H9 (cell line): ENCODE measurements at regions not wholly inside any gene's neighbourhood (a gene's known extent, or its start where the extent isn't known, plus 50 kb on each side); places are given as distances from the start of the nearest gene placed in this dataset.

Experiments
- DNase-seq: peaks from one replicate; pipeline ENCODE4 v3.0.0-alpha.2; 2017
- H2AFZ ChIP-seq: one replicate; pipeline ENCODE4 v1.6.1; 2013; ENCODE audit warnings: mild to moderate bottlenecking, low read length, control low read depth, moderate library complexity
- H2AK5ac ChIP-seq: 2 replicates; pipeline ENCODE4 v1.6.1; 2013; ENCODE audit warnings: low read length, control low read depth, mixed read lengths; ENCODE audit not compliant: insufficient read length
- H2BK120ac ChIP-seq: one replicate; pipeline ENCODE4 v1.6.1; 2013; ENCODE audit warnings: low read depth, mild to moderate bottlenecking, low read length, control low read depth, inconsistent platforms; ENCODE audit not compliant: poor library complexity, severe bottlenecking
- H2BK12ac ChIP-seq: 2 replicates; pipeline ENCODE4 v1.6.1; 2013; ENCODE audit warnings: low read length, control low read depth, mixed read lengths, low read depth; ENCODE audit not compliant: insufficient read length
- H2BK15ac ChIP-seq: 2 replicates; pipeline ENCODE4 v1.6.1; 2013; ENCODE audit warnings: low read depth, low read length, control low read depth
- H2BK20ac ChIP-seq: one replicate; pipeline ENCODE4 v1.6.1; 2013; ENCODE audit warnings: low read depth, mild to moderate bottlenecking, low read length, control low read depth, inconsistent platforms; ENCODE audit not compliant: poor library complexity, severe bottlenecking
- H2BK5ac ChIP-seq: 2 replicates; pipeline ENCODE4 v1.6.1; 2013; ENCODE audit warnings: low read length, control low read depth, mixed read lengths; ENCODE audit not compliant: insufficient read length
- H3K14ac ChIP-seq: 2 replicates; pipeline ENCODE4 v1.6.1; 2013; ENCODE audit warnings: low read length, control low read depth; ENCODE audit not compliant: insufficient read depth
- H3K18ac ChIP-seq: 2 replicates; pipeline ENCODE4 v1.6.1; 2013; ENCODE audit warnings: low read depth, mild to moderate bottlenecking, mixed read lengths, low read length, control low read depth; ENCODE audit not compliant: insufficient read length
- H3K23ac ChIP-seq: 2 replicates; pipeline ENCODE4 v1.6.1; 2013; ENCODE audit warnings: low read length, control low read depth, mixed read lengths, low read depth; ENCODE audit not compliant: insufficient read length
- H3K23me2 ChIP-seq: 2 replicates; pipeline ENCODE4 v1.6.1; 2013; ENCODE audit warnings: low read depth, mild to moderate bottlenecking, mixed read lengths, low read length, control low read depth; ENCODE audit not compliant: insufficient read length, poor library complexity, severe bottlenecking
- H3K27ac ChIP-seq: 2 replicates; pipeline ENCODE4 v1.5.1; 2013; ENCODE audit warnings: low read length, control low read depth, mixed read lengths, low read depth; ENCODE audit not compliant: insufficient read length
- H3K27me3 ChIP-seq: 2 replicates; pipeline ENCODE4 v1.6.1; 2013; ENCODE audit warnings: low read length, control low read depth, inconsistent platforms; ENCODE audit not compliant: insufficient read depth
- H3K4ac ChIP-seq: 2 replicates; pipeline ENCODE4 v1.6.1; 2013; ENCODE audit warnings: low read depth, mild to moderate bottlenecking, control low read depth, inconsistent platforms, low read length, moderate library complexity
- H3K4me1 ChIP-seq: 2 replicates; pipeline ENCODE4 v1.6.1; 2013; ENCODE audit warnings: low read length, control low read depth, inconsistent platforms; ENCODE audit not compliant: insufficient read depth
- H3K4me2 ChIP-seq: 2 replicates; pipeline ENCODE4 v1.6.1; 2013; ENCODE audit warnings: low read length, control low read depth, mixed read lengths; ENCODE audit not compliant: insufficient read length, insufficient read depth
- H3K56ac ChIP-seq: 2 replicates; pipeline ENCODE4 v1.6.1; 2013; ENCODE audit warnings: low read depth, mild to moderate bottlenecking, mixed read lengths, low read length, control low read depth; ENCODE audit not compliant: insufficient read length
- H3K79me1 ChIP-seq: 2 replicates; pipeline ENCODE4 v1.6.1; 2013; ENCODE audit warnings: low read depth, mild to moderate bottlenecking, moderate library complexity, low read length, control low read depth, inconsistent platforms; ENCODE audit not compliant: insufficient read depth, poor library complexity, severe bottlenecking
- H3K79me2 ChIP-seq: 2 replicates; pipeline ENCODE4 v1.6.1; 2013; ENCODE audit warnings: low read length, control low read depth, inconsistent platforms; ENCODE audit not compliant: insufficient read depth
- H3K9ac ChIP-seq: 2 replicates; pipeline ENCODE4 v1.6.1; 2013; ENCODE audit warnings: low read length, control low read depth, mixed read lengths; ENCODE audit not compliant: insufficient read length; ENCODE audit errors: extremely low read depth
- H3K9me3 ChIP-seq: one replicate; pipeline ENCODE4 v1.6.1; 2013; ENCODE audit warnings: low read depth, low read length, inconsistent platforms; ENCODE audit not compliant: control insufficient read depth
- H3T11ph ChIP-seq: one replicate; pipeline ENCODE4 v1.6.1; 2013; ENCODE audit warnings: mild to moderate bottlenecking, low read length, control low read depth, inconsistent platforms
- H4K20me1 ChIP-seq: one replicate; pipeline ENCODE4 v1.6.1; 2013; ENCODE audit not compliant: control insufficient read depth, insufficient read length, insufficient read depth
- H4K5ac ChIP-seq: 2 replicates; pipeline ENCODE4 v1.6.1; 2013; ENCODE audit warnings: low read depth, mild to moderate bottlenecking, mixed read lengths, low read length, control low read depth; ENCODE audit not compliant: insufficient read length
- H4K8ac ChIP-seq: replicated peaks from 2 replicates; pipeline ENCODE4 v1.6.1; 2013; ENCODE audit warnings: low read length, control low read depth, mixed read lengths, low read depth; ENCODE audit not compliant: insufficient read length
- H4K91ac ChIP-seq: 2 replicates; pipeline ENCODE4 v1.6.1; 2013; ENCODE audit warnings: low read depth, mild to moderate bottlenecking, moderate library complexity, mixed read lengths, low read length, control low read depth; ENCODE audit not compliant: insufficient read length
- H3K27ac Mint-ChIP-seq, 3 experiments: 2 replicates in 2 of 3; 3 replicates in 1 of 3; pipeline ENCODE4 v1.8.0; 2020 to 2021; ENCODE audit warnings: mixed read lengths in 3 of 3, mild to moderate bottlenecking in 1 of 3, moderate library complexity in 1 of 3
- H3K27me3 Mint-ChIP-seq: 2 replicates; pipeline ENCODE4 v1.8.0; 2021; ENCODE audit warnings: low read depth, mild to moderate bottlenecking, moderate library complexity, mixed read lengths
- H3K36me3 Mint-ChIP-seq, 3 experiments: 2 replicates in 2 of 3; 3 replicates in 1 of 3; pipeline ENCODE4 v1.8.0; 2020 to 2021; ENCODE audit warnings: low read depth in 3 of 3, mixed read lengths in 3 of 3; ENCODE audit not compliant: insufficient read depth in 1 of 3
- H3K4me1 Mint-ChIP-seq, 2 experiments: 2 replicates each; pipeline ENCODE4 v1.8.0; 2020; ENCODE audit warnings: mixed read lengths in 2 of 2
- H3K4me3 Mint-ChIP-seq, 2 experiments: 2 replicates in 1 of 2; 3 replicates in 1 of 2; pipeline ENCODE4 v1.8.0; 2020 to 2021; ENCODE audit warnings: mild to moderate bottlenecking in 2 of 2, mixed read lengths in 2 of 2, moderate library complexity in 1 of 2
- H3K9me3 Mint-ChIP-seq, 2 experiments: 2 replicates in 1 of 2; 3 replicates in 1 of 2; pipeline ENCODE4 v1.8.0; 2020; ENCODE audit warnings: mild to moderate bottlenecking in 2 of 2, mixed read lengths in 2 of 2, moderate library complexity in 1 of 2
- CTCF ChIP-seq: fragments of 200-600 bp; sonication (generic); conservative IDR thresholded peaks from 3 replicates; pipeline ENCODE4 v1.8.0; 2021; ENCODE audit warnings: antibody characterized with exemption, mild to moderate bottlenecking
- WGBS: extraction: QIAGEN DNeasy Blood & Tissue Kit; methylation state at CpG from one replicate; pipeline ENCODE4 v1.1.7; 2013; ENCODE audit warnings: missing lambda C conversion rate, low lambda C conversion rate, mixed read lengths; ENCODE audit not compliant: insufficient read length; ENCODE audit errors: extremely low coverage; 5-methylcytosine and 5-hydroxymethylcytosine counted together

GRCh38 chr2:46826569-46827245, 88.9 kb downstream of the MCFD2 start:
- H3K27ac Mint-ChIP-seq: no peak overlapping the region
- no peak for DNase-seq

More at GRCh38 chr2:46826569-46827245, 88.9 kb downstream of the MCFD2 start:
- H2BK12ac ChIP-seq: no peak overlapping the region
- no peak overlapping the region for H2BK20ac ChIP-seq
- no peak overlapping the region for H3K56ac ChIP-seq
- no peak overlapping the region for H2BK5ac ChIP-seq
- Mint-ChIP-seq H3K36me3 (no peaks in the 10 kb centered on the region; a peak in 1 of 7 replicates), H3K27me3 (peaks cover 1% of the 10 kb centered on the region; the same call in 1 of the 2 replicates), H3K9me3 (no peaks in the 10 kb centered on the region; a peak in 1 of 5 replicates), H3K4me3 (no peak overlapping the region), H3K4me1 (peaks cover 0 to 4% of the 10 kb centered on the region in 2 experiments; a peak in 1 of 4 replicates)
- no peak for TF ChIP-seq CTCF
- no peak overlapping the region for H4K91ac ChIP-seq
- H3K79me1 ChIP-seq: no peaks in the 10 kb centered on the region
- H2BK120ac ChIP-seq: no peak overlapping the region
- no CpG with 5 or more reads among the region's 15 CpGs for WGBS
- H3K9ac ChIP-seq: no peak overlapping the region
- H4K20me1 ChIP-seq: no peaks in the 10 kb centered on the region
- H3K4me2 ChIP-seq: no peak overlapping the region
- no peaks in the 10 kb centered on the region for H3K23me2 ChIP-seq
- no peak overlapping the region for H3K14ac ChIP-seq
- H2AFZ ChIP-seq: no peak overlapping the region
- no peaks in the 10 kb centered on the region for H3K9me3 ChIP-seq
- no peak overlapping the region for H4K5ac ChIP-seq
- H4K8ac ChIP-seq: no peak overlapping the region
- H3K27ac ChIP-seq: no peak overlapping the region
- no peak overlapping the region for H3K4ac ChIP-seq
- H3K27me3 ChIP-seq: no peaks in the 10 kb centered on the region
- no peak overlapping the region for H3T11ph ChIP-seq
- H3K23ac ChIP-seq: no peak overlapping the region
- H2BK15ac ChIP-seq: no peak overlapping the region
- no peak overlapping the region for H3K18ac ChIP-seq
- no peaks in the 10 kb centered on the region for H3K4me1 ChIP-seq
- H2AK5ac ChIP-seq: no peak overlapping the region
- H3K79me2 ChIP-seq: no peaks in the 10 kb centered on the region
